ENCODE measurements at regions not wholly inside any gene's neighbourhood (a gene's known extent, or its start where the extent isn't known, plus 50 kb on each side); places are given as distances from the start of the nearest gene placed in this dataset.

DNA sequence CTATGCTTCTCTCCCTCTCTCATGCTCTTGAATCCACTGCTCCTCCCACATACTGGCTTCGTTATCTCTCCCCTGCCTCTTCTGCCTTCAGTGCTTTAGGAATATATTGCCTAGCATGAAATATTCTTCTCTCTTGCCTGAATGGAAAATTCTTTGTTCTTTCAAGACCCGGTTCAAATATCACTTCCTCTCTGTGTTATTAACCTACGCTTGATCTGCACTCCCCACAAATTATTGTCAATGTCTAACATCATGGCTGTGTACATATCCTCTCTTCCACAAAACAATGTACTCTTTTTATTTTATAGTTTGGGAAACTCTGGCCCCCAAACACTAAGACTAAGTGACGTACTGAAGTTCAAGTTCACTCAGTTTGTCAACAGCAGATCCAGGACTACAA, 211.0 kb downstream of the SEC61B start:
- H3K9me3 ChIP-seq = peaks cover 0 to 8% (median 0%) of the 10 kb centered on the region in 11 donors

DNA sequence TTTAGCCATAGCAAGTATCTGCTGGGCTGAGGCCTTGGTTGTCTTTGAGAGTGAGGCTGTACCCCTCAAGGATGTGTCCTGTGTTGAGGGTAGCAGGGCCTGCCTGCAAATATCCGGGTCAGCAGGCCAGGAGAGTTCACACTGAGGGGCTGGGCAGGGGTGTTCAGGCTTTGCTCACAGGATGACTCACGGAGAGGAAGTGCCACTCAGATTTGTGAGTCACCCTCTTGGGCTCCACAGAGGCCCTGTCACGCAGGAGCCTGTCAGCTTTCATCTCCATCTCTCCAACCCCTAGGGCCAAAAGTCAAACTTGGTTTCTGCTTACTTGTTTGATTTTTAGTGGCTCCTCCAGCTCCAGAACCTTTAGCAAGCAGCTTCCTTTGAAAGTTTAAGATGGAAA, 211.5 kb downstream of the SEC61B start:
- H3K4me3 ChIP-seq = no peak overlapping the region
- H3K36me3 ChIP-seq = no peaks in the 10 kb centered on the region
- 47 to 61% methylated on average over 3 of the region's 3 CpGs for WGBS, 2 donors
- H3K4me1 ChIP-seq = peaks cover 0 to 16% (median 7%) of the 10 kb centered on the region in 9 donors
- H3K27ac ChIP-seq = peak overlapping the region in 1 of 10 donors; percentile 39
- TF ChIP-seq, protein P1, sequence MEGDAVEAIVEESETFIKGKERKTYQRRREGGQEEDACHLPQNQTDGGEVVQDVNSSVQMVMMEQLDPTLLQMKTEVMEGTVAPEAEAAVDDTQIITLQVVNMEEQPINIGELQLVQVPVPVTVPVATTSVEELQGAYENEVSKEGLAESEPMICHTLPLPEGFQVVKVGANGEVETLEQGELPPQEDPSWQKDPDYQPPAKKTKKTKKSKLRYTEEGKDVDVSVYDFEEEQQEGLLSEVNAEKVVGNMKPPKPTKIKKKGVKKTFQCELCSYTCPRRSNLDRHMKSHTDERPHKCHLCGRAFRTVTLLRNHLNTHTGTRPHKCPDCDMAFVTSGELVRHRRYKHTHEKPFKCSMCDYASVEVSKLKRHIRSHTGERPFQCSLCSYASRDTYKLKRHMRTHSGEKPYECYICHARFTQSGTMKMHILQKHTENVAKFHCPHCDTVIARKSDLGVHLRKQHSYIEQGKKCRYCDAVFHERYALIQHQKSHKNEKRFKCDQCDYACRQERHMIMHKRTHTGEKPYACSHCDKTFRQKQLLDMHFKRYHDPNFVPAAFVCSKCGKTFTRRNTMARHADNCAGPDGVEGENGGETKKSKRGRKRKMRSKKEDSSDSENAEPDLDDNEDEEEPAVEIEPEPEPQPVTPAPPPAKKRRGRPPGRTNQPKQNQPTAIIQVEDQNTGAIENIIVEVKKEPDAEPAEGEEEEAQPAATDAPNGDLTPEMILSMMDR (IDR thresholded peaks at IDR 0.05) = no peak
- ATAC-seq (peak in 7 of 8 donors; percentile 43 to 97 (median 53)), DNase-seq (peak in 1 of 2 donors; percentile 14)
- no peaks in the 10 kb centered on the region for H3K27me3 ChIP-seq
- intact Hi-C loops (cut with DNase I) = loop anchor here in 1 of 10 donors (10.0 kb wide), 1 partner anchor 59 kb away; no protein-coding TSS in a partner anchor
- H3K9me3 ChIP-seq = peaks cover 0 to 8% (median 0%) of the 10 kb centered on the region in 11 donors

More for the DNA sequence above, 211.0 kb downstream of the SEC61B start:
- no peaks in the 10 kb centered on the region for H3K27me3 ChIP-seq
- peak overlapping the region in 1 of 10 donors; percentile 39 for H3K27ac ChIP-seq
- intact Hi-C loops (cut with DNase I) = loop anchor here in 1 of 10 donors (10.0 kb wide), 1 partner anchor 58 kb away; no protein-coding TSS in a partner anchor
- WGBS, 2 donors = 82 to 85% methylated on average over 4 of the region's 4 CpGs
- DNase-seq = no peak
- no peak overlapping the region for H3K4me3 ChIP-seq
- TF ChIP-seq, protein P1 (IDR thresholded peaks at IDR 0.05) = no peak
- H3K4me1 ChIP-seq = peaks cover 0 to 16% (median 7%) of the 10 kb centered on the region in 9 donors
- ATAC-seq = no peak
- H3K36me3 ChIP-seq = no peaks in the 10 kb centered on the region

DNA sequence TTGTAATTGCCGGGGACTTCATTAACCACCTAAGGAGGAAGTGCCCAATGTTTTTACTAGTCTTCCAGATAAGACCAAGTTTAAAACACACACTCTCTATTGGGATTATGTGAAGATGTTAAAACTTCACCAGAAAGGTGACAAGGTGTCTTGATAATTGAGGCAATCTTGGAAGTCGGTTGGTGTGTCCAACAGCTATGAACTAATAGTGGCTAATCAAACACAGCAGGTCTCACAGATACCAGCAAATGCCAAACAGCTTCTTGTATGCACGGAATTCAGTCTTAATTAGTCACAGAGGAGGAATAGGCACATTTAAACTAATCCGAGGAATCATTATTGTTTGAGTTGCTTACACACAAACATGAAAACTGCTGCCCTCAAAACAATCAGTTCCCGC, 214.5 kb downstream of the SEC61B start:
- Histone ChIP-seq H3K4me3 (no peak overlapping the region), H3K27me3 (no peaks in the 10 kb centered on the region), H3K36me3 (no peaks in the 10 kb centered on the region), H3K9me3 (peaks cover 0 to 11% (median 0%) of the 10 kb centered on the region in 11 donors), H3K27ac (no peak overlapping the region), H3K4me1 (peaks cover 0 to 13% (median under 1%) of the 10 kb centered on the region in 9 donors)
- DNase-seq (no peak), ATAC-seq (no peak)
- 78 to 80% methylated on average over 5 of the region's 5 CpGs for WGBS, 2 donors
- intact Hi-C loops (cut with DNase I) = loop anchor here in 1 of 10 donors (10.0 kb wide), 1 partner anchor 62 kb away; no protein-coding TSS in a partner anchor
- TF ChIP-seq, protein P1 (IDR thresholded peaks at IDR 0.05) = no peak

DNA sequence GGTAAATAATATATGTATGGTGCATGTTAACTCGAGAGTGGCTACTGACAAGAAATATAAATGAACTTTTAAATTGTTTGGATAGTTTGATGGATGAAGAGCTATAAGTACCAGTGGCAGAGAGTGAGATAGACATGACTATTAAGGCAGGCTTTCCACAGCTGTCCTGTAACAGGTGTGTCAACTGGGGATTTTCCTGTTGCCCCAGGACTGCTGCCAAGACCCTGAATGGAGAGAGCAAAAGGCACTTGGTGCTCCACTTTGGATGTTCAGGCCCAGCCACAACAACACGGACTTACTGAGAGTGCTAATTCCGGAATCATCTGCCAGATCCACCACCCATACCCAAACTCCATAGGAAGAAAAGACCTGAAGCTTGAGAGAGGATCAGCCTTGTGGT, 215.1 kb downstream of the SEC61B start:
- Histone ChIP-seq H3K27ac (no peak overlapping the region), H3K4me1 (peaks cover 0 to 13% (median 0%) of the 10 kb centered on the region in 9 donors), H3K36me3 (no peaks in the 10 kb centered on the region), H3K9me3 (peaks cover 0 to 11% (median 0%) of the 10 kb centered on the region in 11 donors), H3K27me3 (no peaks in the 10 kb centered on the region), H3K4me3 (no peak overlapping the region)
- ATAC-seq = no peak
- 87 to 90% methylated on average over 3 of the region's 3 CpGs for WGBS, 2 donors
- TF ChIP-seq, protein P1 (IDR thresholded peaks at IDR 0.05) = no peak
- intact Hi-C loops (cut with DNase I) = loop anchor here in 1 of 10 donors (10.0 kb wide), 1 partner anchor 62 kb away; no protein-coding TSS in a partner anchor
- DNase-seq = no peak
